Neuronal stem cell (in vitro differentiated cells): ENCODE measurements at regions not wholly inside any gene's neighbourhood (a gene's known extent, or its start where the extent isn't known, plus 50 kb on each side); places are given as distances from the start of the nearest gene placed in this dataset.
A peak's percentile ranks its signal among the peaks of the same experiment; 100 is the strongest.

Source experiments
- DNase-seq: peaks from one replicate; pipeline ENCODE4 v3.0.0-alpha.2; 2013; ENCODE audit warnings: low spot score
- H2AFZ ChIP-seq: one replicate; pipeline ENCODE4 v1.6.1; 2013; ENCODE audit warnings: mild to moderate bottlenecking, low read length, inconsistent platforms
- H2AK5ac ChIP-seq: 2 replicates; pipeline ENCODE4 v1.6.1; 2013; ENCODE audit warnings: low read depth, mild to moderate bottlenecking, inconsistent platforms, low read length, moderate library complexity, mixed read lengths
- H2BK120ac ChIP-seq: 2 replicates; pipeline ENCODE4 v1.6.1; 2013; ENCODE audit warnings: low read depth, mild to moderate bottlenecking, inconsistent platforms, low read length, moderate library complexity, mixed read lengths
- H2BK12ac ChIP-seq: one replicate; pipeline ENCODE4 v1.6.1; 2013; ENCODE audit warnings: low read length, inconsistent platforms
- H2BK15ac ChIP-seq: 2 replicates; pipeline ENCODE4 v1.6.1; 2013; ENCODE audit warnings: mild to moderate bottlenecking, low read length, inconsistent platforms, mixed read lengths
- H2BK5ac ChIP-seq: one replicate; pipeline ENCODE4 v1.6.1; 2013; ENCODE audit warnings: inconsistent platforms, mild to moderate bottlenecking, low read length, moderate library complexity
- H3K14ac ChIP-seq: one replicate; pipeline ENCODE4 v1.6.1; 2013; ENCODE audit warnings: low read length, inconsistent platforms
- H3K18ac ChIP-seq: 2 replicates; pipeline ENCODE4 v1.6.1; 2013; ENCODE audit warnings: low read length, inconsistent platforms
- H3K23ac ChIP-seq: 2 replicates; pipeline ENCODE4 v1.6.1; 2013; ENCODE audit warnings: low read depth, mild to moderate bottlenecking, mixed read lengths, low read length, inconsistent platforms; ENCODE audit not compliant: poor library complexity
- H3K27ac ChIP-seq: replicated peaks from 3 replicates; pipeline ENCODE4 v1.5.1; 2013; ENCODE audit warnings: low read length, inconsistent platforms
- H3K27me3 ChIP-seq, 3 experiments: 2 replicates each; pipeline ENCODE4 v1.6.1; 2013; ENCODE audit warnings: low read length in 3 of 3, mild to moderate bottlenecking in 2 of 3, inconsistent platforms in 1 of 3, low read depth in 1 of 3, mixed read lengths in 1 of 3, moderate library complexity in 1 of 3; ENCODE audit not compliant: control insufficient read depth in 3 of 3, insufficient read depth in 3 of 3
- H3K36me3 ChIP-seq, 2 donors: replicated peaks in 1 of 2; 2 replicates each; pipeline ENCODE4 v1.6.1; 2013; ENCODE audit warnings: low read length in 2 of 2; ENCODE audit not compliant: control insufficient read depth in 2 of 2, insufficient read depth in 2 of 2
- H3K4ac ChIP-seq: 2 replicates; pipeline ENCODE4 v1.6.1; 2013; ENCODE audit warnings: inconsistent platforms, mild to moderate bottlenecking, low read length, moderate library complexity
- H3K4me1 ChIP-seq, 2 donors: 1 replicate in 1 of 2; 2 replicates in 1 of 2; pipeline ENCODE4 v1.6.1; 2013; ENCODE audit warnings: low read length in 2 of 2, low read depth in 1 of 2; ENCODE audit not compliant: control insufficient read depth in 2 of 2, insufficient read depth in 1 of 2
- H3K4me2 ChIP-seq: one replicate; pipeline ENCODE4 v1.6.1; 2013; ENCODE audit warnings: mild to moderate bottlenecking, low read length, inconsistent platforms; ENCODE audit not compliant: insufficient read depth, poor library complexity, severe bottlenecking
- H3K4me3 ChIP-seq, 2 donors: 2 replicates each; pipeline ENCODE4 v1.5.1; 2013; ENCODE audit warnings: low read length in 2 of 2, mild to moderate bottlenecking in 2 of 2, inconsistent platforms in 1 of 2, moderate library complexity in 1 of 2
- H3K79me1 ChIP-seq: one replicate; pipeline ENCODE4 v1.6.1; 2013; ENCODE audit warnings: low read depth, mild to moderate bottlenecking, inconsistent platforms, low read length, moderate library complexity
- H3K9ac ChIP-seq: one replicate; pipeline ENCODE4 v1.6.1; 2013; ENCODE audit warnings: mild to moderate bottlenecking, low read depth, low read length, inconsistent platforms; ENCODE audit not compliant: poor library complexity
- H3K9me3 ChIP-seq, 2 donors: replicated peaks in 1 of 2; 2 replicates each; pipeline versions ENCODE3 to v1.6.1; 2013; ENCODE audit warnings: low read length in 2 of 2, mild to moderate bottlenecking in 2 of 2, inconsistent platforms in 1 of 2, low read depth in 1 of 2, mixed read lengths in 1 of 2, moderate library complexity in 1 of 2; ENCODE audit not compliant: control insufficient read depth in 2 of 2, insufficient read depth in 1 of 2
- H4K8ac ChIP-seq: one replicate; pipeline ENCODE4 v1.6.1; 2013; ENCODE audit warnings: low read depth, mild to moderate bottlenecking, inconsistent platforms, low read length, moderate library complexity
- H4K91ac ChIP-seq: one replicate; pipeline ENCODE4 v1.6.1; 2013; ENCODE audit warnings: low read length, low read depth, mild to moderate bottlenecking, inconsistent platforms; ENCODE audit not compliant: poor library complexity
- WGBS, 2 donors: extraction: QIAGEN DNeasy Blood & Tissue Kit; methylation state at CpG; one replicate each; pipeline ENCODE4 v1.1.7; 2013; ENCODE audit warnings: missing lambda C conversion rate in 2 of 2, mixed read lengths in 1 of 2; ENCODE audit not compliant: insufficient read length in 2 of 2, insufficient replicate concordance in 1 of 2; ENCODE audit errors: extremely low coverage in 2 of 2; 5-methylcytosine and 5-hydroxymethylcytosine counted together

- H3K4me3 ChIP-seq = no peak overlapping the region
- H2BK12ac ChIP-seq = peak overlapping the region; percentile 75
- H4K91ac ChIP-seq = no peak overlapping the region
- H3K4ac ChIP-seq = no peak overlapping the region
- no peaks in the 10 kb centered on the region for H3K9me3 ChIP-seq
- H3K36me3 ChIP-seq = no peaks in the 10 kb centered on the region
- no peak for DNase-seq
- no peak overlapping the region for H3K4me2 ChIP-seq
- H3K27ac ChIP-seq = no peak overlapping the region
- peak overlapping the region; percentile 53 for H2AK5ac ChIP-seq
- H3K18ac ChIP-seq = peak overlapping the region; percentile 38
- no peak overlapping the region for H2AFZ ChIP-seq
- no CpG with 5 or more reads among the region's 10 CpGs for WGBS, 2 donors
- H3K23ac ChIP-seq = no peak overlapping the region
- H2BK5ac ChIP-seq = no peak overlapping the region
- peaks cover 2 to 14% of the 10 kb centered on the region in 2 donors for H3K4me1 ChIP-seq
- no peak overlapping the region for H3K9ac ChIP-seq
- H2BK120ac ChIP-seq = no peak overlapping the region
- H3K14ac ChIP-seq = no peak overlapping the region
- no peaks in the 10 kb centered on the region for H3K79me1 ChIP-seq
- no peak overlapping the region for H4K8ac ChIP-seq
- H3K27me3 ChIP-seq = peaks cover 0 to 29% (median 2%) of the 10 kb centered on the region in 3 experiments
- H2BK15ac ChIP-seq = no peak overlapping the region
These were observed 57.6 kb upstream of the NECTIN1 start for GRCh38 chr11:119786431-119787073.

DNA sequence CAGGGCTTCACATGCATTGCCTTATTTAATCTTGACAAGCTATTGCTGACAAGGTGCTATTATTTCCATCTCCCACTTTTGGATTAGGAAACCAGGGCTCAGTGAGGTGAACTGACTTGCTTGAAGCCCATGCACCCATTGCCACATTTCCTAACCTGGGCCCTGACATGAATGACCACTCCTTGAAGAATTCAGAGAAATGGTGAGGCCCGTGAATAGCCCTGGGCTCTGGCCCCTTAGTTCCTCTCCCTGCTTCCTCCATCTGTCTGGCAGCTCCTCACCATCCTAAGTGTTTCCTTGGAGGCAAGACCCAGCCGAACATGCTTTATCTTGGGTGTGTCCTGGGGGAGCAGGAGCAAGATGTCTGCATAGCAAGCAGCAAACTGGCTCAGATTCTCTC, 56.1 kb upstream of the NECTIN1 start:
- no CpG with 5 or more reads among the region's 2 CpGs for WGBS, 2 donors

DNA sequence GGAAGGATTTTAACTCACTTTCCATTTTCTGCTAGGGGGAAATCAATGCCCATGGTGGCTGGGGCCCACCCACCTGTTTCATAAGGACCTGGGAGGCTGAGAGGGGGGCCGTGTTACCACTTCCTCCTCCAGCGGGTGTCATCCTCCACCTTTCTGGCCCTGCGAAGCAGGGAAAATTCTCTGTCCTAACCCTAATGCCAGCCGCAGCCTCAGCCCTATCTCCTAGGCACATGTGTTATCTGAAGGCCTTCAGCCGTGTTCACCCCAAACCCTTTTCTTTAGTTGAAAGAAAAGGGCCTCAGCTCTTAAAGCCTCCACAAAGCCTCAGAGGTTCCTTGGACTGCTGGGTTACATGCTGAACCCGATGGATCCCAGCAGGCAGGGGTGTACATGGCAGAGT, 55.4 kb upstream of the NECTIN1 start:
- DNase-seq = no peak
- Histone ChIP-seq H2BK12ac (no peak overlapping the region), H2AFZ (no peak overlapping the region), H3K23ac (no peak overlapping the region), H2BK15ac (no peak overlapping the region), H2BK120ac (no peak overlapping the region), H3K9me3 (no peaks in the 10 kb centered on the region), H3K4me2 (no peak overlapping the region), H3K79me1 (no peaks in the 10 kb centered on the region), H4K91ac (no peak overlapping the region), H3K27ac (no peak overlapping the region), H3K14ac (no peak overlapping the region), H3K4ac (no peak overlapping the region), H2BK5ac (no peak overlapping the region), H3K18ac (no peak overlapping the region), H2AK5ac (no peak overlapping the region), H3K4me1 (peaks cover 0 to 3% of the 10 kb centered on the region in 2 donors), H3K4me3 (no peak overlapping the region), H3K27me3 (peaks cover 0 to 15% (median 0%) of the 10 kb centered on the region in 3 experiments), H3K36me3 (no peaks in the 10 kb centered on the region), H3K9ac (no peak overlapping the region), H4K8ac (no peak overlapping the region)
- WGBS, 2 donors = no CpG with 5 or more reads among the region's 6 CpGs

More for the DNA sequence above, 56.1 kb upstream of the NECTIN1 start:
- Histone ChIP-seq H3K4ac (no peak overlapping the region), H3K27ac (no peak overlapping the region), H3K36me3 (no peaks in the 10 kb centered on the region), H3K4me2 (no peak overlapping the region), H2BK5ac (no peak overlapping the region), H2BK15ac (no peak overlapping the region), H2AK5ac (no peak overlapping the region), H3K23ac (no peak overlapping the region), H2BK12ac (no peak overlapping the region), H4K8ac (no peak overlapping the region), H4K91ac (no peak overlapping the region), H3K14ac (no peak overlapping the region), H3K9ac (no peak overlapping the region), H3K18ac (no peak overlapping the region), H3K4me3 (no peak overlapping the region), H3K4me1 (peaks cover 0 to 3% of the 10 kb centered on the region in 2 donors), H3K9me3 (no peaks in the 10 kb centered on the region), H3K27me3 (peaks cover 0 to 20% (median 0%) of the 10 kb centered on the region in 3 experiments), H2BK120ac (no peak overlapping the region), H2AFZ (no peak overlapping the region), H3K79me1 (no peaks in the 10 kb centered on the region)
- no peak for DNase-seq

- H3K4me1 ChIP-seq = peaks cover 0 to 3% of the 10 kb centered on the region in 2 donors
- H3K27ac ChIP-seq = no peak overlapping the region
- H3K9ac ChIP-seq = no peak overlapping the region
- H2BK120ac ChIP-seq = no peak overlapping the region
- no peak overlapping the region for H3K4me2 ChIP-seq
- no peak overlapping the region for H4K8ac ChIP-seq
- no peak overlapping the region for H2BK15ac ChIP-seq
- H3K27me3 ChIP-seq = peaks cover 0 to 20% (median 0%) of the 10 kb centered on the region in 3 experiments
- no peaks in the 10 kb centered on the region for H3K79me1 ChIP-seq
- no CpG with 5 or more reads among the region's 8 CpGs for WGBS, 2 donors
- no peak overlapping the region for H2BK5ac ChIP-seq
- no peak overlapping the region for H2AK5ac ChIP-seq
- H2BK12ac ChIP-seq = no peak overlapping the region
- DNase-seq = no peak
- no peak overlapping the region for H3K4me3 ChIP-seq
- H3K4ac ChIP-seq = no peak overlapping the region
- H2AFZ ChIP-seq = no peak overlapping the region
- no peak overlapping the region for H4K91ac ChIP-seq
- H3K14ac ChIP-seq = no peak overlapping the region
- no peaks in the 10 kb centered on the region for H3K9me3 ChIP-seq
- H3K36me3 ChIP-seq = no peaks in the 10 kb centered on the region
- H3K23ac ChIP-seq = no peak overlapping the region
- no peak overlapping the region for H3K18ac ChIP-seq
These were observed 54.7 kb upstream of the NECTIN1 start for GRCh38 chr11:119783466-119784400.
